ENCODE measurements at regions not wholly inside any gene's neighbourhood (a gene's known extent, or its start where the extent isn't known, plus 50 kb on each side); places are given as distances from the start of the nearest gene placed in this dataset.

GRCh38 chr4:42747971-42748370 is 91.1 kb upstream of the ATP8A1 start:
- TF ChIP-seq CTCF (IDR thresholded peaks at IDR 0.05; ENCODE audit: borderline replicate concordance, extremely low read depth, insufficient read depth), result no peak
- intact Hi-C loops (cut with DNase I), result no loop called here
- Histone ChIP-seq H3K9me3 (ENCODE audit: control insufficient read depth in 2 of 3, insufficient read depth in 1 of 3, low read length in 3 of 3) (no peaks in the 10 kb centered on the region), H3K36me3 (ENCODE audit: control insufficient read depth in 2 of 3, insufficient read depth in 3 of 3, low read length in 3 of 3) (no peaks in the 10 kb centered on the region), H3K4me3 (ENCODE audit: low read length in 3 of 3) (no peak overlapping the region), H3K27ac (ENCODE audit: low read depth in 2 of 2, low read length in 2 of 2) (no peak overlapping the region), H3K4me1 (ENCODE audit: control insufficient read depth in 2 of 3, insufficient read depth in 2 of 3, low read depth in 1 of 3, low read length in 3 of 3) (no peaks in the 10 kb centered on the region), H3K27me3 (ENCODE audit: control insufficient read depth, insufficient read depth, low read length) (no peaks in the 10 kb centered on the region), H3K9ac (ENCODE audit: low read length in 3 of 3) (no peak overlapping the region)
- no peak for FAIRE-seq
- no peak for DNase-seq

GRCh38 chr4:42736527-42737195 is 79.8 kb upstream of the ATP8A1 start:
- Histone ChIP-seq H3K9ac (ENCODE audit: low read length in 3 of 3) (no peak overlapping the region), H3K9me3 (ENCODE audit: control insufficient read depth in 2 of 3, insufficient read depth in 1 of 3, low read length in 3 of 3) (no peaks in the 10 kb centered on the region), H3K4me1 (ENCODE audit: control insufficient read depth in 2 of 3, insufficient read depth in 2 of 3, low read depth in 1 of 3, low read length in 3 of 3) (no peaks in the 10 kb centered on the region), H3K27ac (ENCODE audit: low read depth in 2 of 2, low read length in 2 of 2) (no peak overlapping the region), H3K4me3 (ENCODE audit: low read length in 3 of 3) (no peak overlapping the region), H3K27me3 (ENCODE audit: control insufficient read depth, insufficient read depth, low read length) (no peaks in the 10 kb centered on the region), H3K36me3 (ENCODE audit: control insufficient read depth in 2 of 3, insufficient read depth in 3 of 3, low read length in 3 of 3) (no peaks in the 10 kb centered on the region)
- FAIRE-seq (no peak), DNase-seq (no peak)
- intact Hi-C loops (cut with DNase I), result no loop called here
- no peak for TF ChIP-seq CTCF (IDR thresholded peaks at IDR 0.05; ENCODE audit: borderline replicate concordance, extremely low read depth, insufficient read depth)

GRCh38 chr4:42733380-42733779 is 76.5 kb upstream of the ATP8A1 start:
- DNase-seq (no peak), FAIRE-seq (no peak)
- H3K9me3 ChIP-seq (ENCODE audit: control insufficient read depth in 2 of 3, insufficient read depth in 1 of 3, low read length in 3 of 3), result no peaks in the 10 kb centered on the region
- intact Hi-C loops (cut with DNase I), result no loop called here
- H3K27me3 ChIP-seq (ENCODE audit: control insufficient read depth, insufficient read depth, low read length), result no peaks in the 10 kb centered on the region
- H3K9ac ChIP-seq (ENCODE audit: low read length in 3 of 3), result no peak overlapping the region
- no peaks in the 10 kb centered on the region for H3K4me1 ChIP-seq (ENCODE audit: control insufficient read depth in 2 of 3, insufficient read depth in 2 of 3, low read depth in 1 of 3, low read length in 3 of 3)
- TF ChIP-seq CTCF (IDR thresholded peaks at IDR 0.05; ENCODE audit: borderline replicate concordance, extremely low read depth, insufficient read depth), result no peak
- H3K27ac ChIP-seq (ENCODE audit: low read depth in 2 of 2, low read length in 2 of 2), result no peak overlapping the region
- no peaks in the 10 kb centered on the region for H3K36me3 ChIP-seq (ENCODE audit: control insufficient read depth in 2 of 3, insufficient read depth in 3 of 3, low read length in 3 of 3)
- H3K4me3 ChIP-seq (ENCODE audit: low read length in 3 of 3), result no peak overlapping the region

- H3K9me3 ChIP-seq (ENCODE audit: control insufficient read depth in 2 of 3, insufficient read depth in 1 of 3, low read length in 3 of 3), result no peaks in the 10 kb centered on the region
- no peaks in the 10 kb centered on the region for H3K36me3 ChIP-seq (ENCODE audit: control insufficient read depth in 2 of 3, insufficient read depth in 3 of 3, low read length in 3 of 3)
- H3K9ac ChIP-seq (ENCODE audit: low read length in 3 of 3), result no peak overlapping the region
- no peak for FAIRE-seq
- no peaks in the 10 kb centered on the region for H3K27me3 ChIP-seq (ENCODE audit: control insufficient read depth, insufficient read depth, low read length)
- no peaks in the 10 kb centered on the region for H3K4me1 ChIP-seq (ENCODE audit: control insufficient read depth in 2 of 3, insufficient read depth in 2 of 3, low read depth in 1 of 3, low read length in 3 of 3)
- no peak overlapping the region for H3K4me3 ChIP-seq (ENCODE audit: low read length in 3 of 3)
- H3K27ac ChIP-seq (ENCODE audit: low read depth in 2 of 2, low read length in 2 of 2), result no peak overlapping the region
- no peak for DNase-seq
- intact Hi-C loops (cut with DNase I), result no loop called here
- TF ChIP-seq CTCF (IDR thresholded peaks at IDR 0.05; ENCODE audit: borderline replicate concordance, extremely low read depth, insufficient read depth), result no peak
These were observed 75.9 kb upstream of the ATP8A1 start for GRCh38 chr4:42732776-42733175.

All from kidney (tissue), 13 donors.